ENCODE measurements at regions not wholly inside any gene's neighbourhood (a gene's known extent, or its start where the extent isn't known, plus 50 kb on each side); places are given as distances from the start of the nearest gene placed in this dataset.

- no peak for DNase-seq (ENCODE audit: low spot score)
Observed at GRCh38 chr2:220437938-220438337, 810.5 kb downstream of the SLC4A3 start.

DNA sequence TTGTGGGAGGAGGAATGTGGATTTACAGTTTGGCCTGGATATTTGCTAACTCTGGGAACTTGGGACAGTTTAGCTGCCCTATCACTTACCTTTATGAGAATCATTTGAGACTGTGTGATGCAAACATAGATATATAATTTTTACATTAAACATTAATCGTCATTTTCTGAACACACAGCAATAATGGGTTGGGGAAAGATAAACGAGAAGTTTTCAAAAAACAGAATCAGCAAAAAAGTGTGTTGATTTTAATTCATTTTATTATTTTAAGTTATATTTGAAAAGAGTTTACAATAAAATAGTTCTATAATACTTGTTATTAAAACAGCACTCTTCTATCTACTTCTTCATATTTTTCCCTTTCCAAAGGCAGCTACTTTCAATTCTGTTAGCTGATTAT lies 813.3 kb downstream of the SLC4A3 start:
- no peak for DNase-seq (ENCODE audit: low spot score)

GRCh38 chr2:220441404-220441803 lies 814.0 kb downstream of the SLC4A3 start:
- no peak for DNase-seq (ENCODE audit: low spot score)

GRCh38 chr2:220442012-220442411 lies 814.6 kb downstream of the SLC4A3 start:
- DNase-seq (ENCODE audit: low spot score) = no peak

DNA sequence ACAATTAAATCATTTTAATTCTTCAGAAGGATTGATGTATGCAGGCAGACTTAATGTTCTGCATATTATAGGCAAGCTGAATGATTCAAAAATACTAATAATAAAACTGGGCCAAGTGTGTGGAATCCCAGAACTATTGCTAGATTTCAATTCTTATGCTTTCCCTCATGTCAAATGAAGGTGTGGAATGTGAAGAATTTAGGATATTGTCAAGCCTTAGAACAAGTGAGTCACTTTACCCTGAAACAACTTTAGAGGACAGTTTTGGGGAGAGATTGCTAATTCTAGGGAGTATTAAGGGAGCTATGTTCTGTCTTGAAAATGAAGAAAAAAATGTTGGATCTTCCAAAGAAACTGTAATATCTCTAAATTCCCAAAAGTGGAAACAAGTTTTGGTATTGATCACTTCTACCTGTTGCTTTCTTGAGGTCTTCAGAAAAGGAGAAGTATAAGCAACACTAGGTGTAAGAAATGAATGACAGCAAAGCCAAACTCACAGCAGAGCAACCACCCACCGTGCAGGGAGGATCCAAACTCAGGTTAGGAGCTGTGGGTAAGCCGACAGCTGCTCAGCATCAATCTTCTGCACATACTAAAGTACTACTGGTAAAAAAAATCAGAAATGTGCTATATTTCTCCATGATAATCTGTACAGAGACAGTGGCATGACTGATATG lies 818.1 kb downstream of the SLC4A3 start:
- no peak for DNase-seq (ENCODE audit: low spot score)

GRCh38 chr2:220446106-220446712 lies 818.8 kb downstream of the SLC4A3 start:
- DNase-seq (ENCODE audit: low spot score) = no peak

DNA sequence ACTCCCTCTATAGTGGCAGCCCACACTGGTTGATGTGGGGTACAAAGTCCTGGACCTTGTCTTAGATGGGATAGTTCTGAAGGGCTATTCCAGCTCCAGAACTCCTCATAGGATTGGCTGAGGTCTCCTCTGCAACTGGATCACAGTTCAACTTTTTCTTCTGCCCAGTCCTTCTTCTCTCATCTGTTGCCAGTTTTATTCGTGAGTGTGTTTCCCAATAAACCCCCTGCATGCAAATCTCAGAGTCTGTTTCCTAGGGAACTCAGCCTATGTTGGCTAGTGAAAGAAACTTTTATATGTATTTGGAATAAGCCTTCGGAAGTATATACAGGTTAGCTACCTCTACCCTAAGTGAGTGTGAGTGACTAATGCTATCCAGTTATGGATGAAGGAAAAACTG lies 823.4 kb downstream of the SLC4A3 start:
- DNase-seq (ENCODE audit: low spot score) = no peak

GRCh38 chr2:220451438-220451837 lies 824.0 kb downstream of the SLC4A3 start:
- DNase-seq (ENCODE audit: low spot score) = no peak

DNA sequence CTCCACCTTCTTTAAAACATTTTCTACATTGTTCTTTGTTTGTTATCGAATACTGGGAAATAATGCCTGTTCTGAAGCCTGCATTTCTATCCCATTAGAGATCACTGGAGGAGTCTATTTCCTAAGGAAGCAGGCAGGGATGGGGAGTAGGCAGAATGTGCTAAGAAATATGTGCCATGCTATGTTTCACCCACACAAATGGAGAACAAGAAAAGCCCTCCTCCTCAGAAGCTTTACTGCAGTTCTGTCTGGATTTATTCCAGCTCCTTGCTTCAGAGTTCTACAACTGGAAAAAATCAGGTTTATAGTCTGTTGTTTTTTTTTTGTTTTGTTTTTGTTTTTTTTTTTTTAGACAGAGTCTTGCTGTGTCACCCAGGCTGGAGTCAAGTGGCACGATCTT lies 825.1 kb downstream of the SLC4A3 start:
- no peak for DNase-seq (ENCODE audit: low spot score)

DNA sequence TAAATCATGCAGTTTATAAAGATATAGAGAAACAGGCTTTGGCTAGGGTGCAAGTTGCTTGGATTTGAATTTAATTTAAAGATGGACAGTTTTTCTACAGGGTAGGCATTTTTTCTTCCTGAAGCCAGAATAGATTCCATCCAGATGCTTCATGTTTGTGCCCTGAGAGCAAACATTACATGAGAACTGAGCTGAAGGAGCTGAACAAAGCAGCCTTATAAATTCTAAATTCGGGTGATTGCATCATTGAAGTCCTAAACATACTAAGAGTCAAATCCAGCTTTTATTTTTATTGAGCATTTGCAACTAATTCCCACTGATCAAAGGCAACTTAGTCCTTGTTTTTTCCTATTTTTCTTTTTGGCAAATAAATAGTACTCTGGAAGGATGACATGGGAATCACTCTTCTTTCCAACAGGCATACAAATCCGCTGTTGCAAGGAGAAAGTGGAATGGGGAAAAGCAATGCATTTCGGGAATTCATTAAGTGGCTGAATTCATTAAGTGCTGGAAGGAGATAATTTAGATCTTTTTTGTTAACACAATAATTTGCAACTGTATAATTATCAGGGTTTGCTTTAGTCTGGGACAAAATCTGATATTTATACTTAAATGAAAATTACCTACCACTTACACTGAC lies 828.0 kb downstream of the SLC4A3 start:
- DNase-seq (ENCODE audit: low spot score) = no peak

DNA sequence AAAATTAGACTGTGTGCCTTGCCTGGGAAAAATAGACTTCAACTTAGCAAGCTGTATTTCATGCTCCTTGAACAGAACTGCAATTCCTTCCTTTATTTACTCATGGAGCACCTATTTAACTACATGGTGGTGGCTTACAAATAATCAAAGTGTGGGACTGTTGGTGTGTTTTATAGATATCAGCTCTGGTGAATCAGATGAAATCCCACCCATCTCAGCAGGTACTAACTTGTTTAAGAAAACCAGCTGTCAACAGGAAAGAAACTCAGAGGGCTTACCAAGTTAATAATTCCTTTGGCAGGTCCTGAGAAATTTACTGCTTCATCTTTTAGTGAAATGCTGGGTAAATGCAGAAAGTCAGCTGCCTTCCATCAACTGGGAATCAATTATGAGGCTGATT lies 830.6 kb downstream of the SLC4A3 start:
- DNase-seq (ENCODE audit: low spot score) = no peak

DNA sequence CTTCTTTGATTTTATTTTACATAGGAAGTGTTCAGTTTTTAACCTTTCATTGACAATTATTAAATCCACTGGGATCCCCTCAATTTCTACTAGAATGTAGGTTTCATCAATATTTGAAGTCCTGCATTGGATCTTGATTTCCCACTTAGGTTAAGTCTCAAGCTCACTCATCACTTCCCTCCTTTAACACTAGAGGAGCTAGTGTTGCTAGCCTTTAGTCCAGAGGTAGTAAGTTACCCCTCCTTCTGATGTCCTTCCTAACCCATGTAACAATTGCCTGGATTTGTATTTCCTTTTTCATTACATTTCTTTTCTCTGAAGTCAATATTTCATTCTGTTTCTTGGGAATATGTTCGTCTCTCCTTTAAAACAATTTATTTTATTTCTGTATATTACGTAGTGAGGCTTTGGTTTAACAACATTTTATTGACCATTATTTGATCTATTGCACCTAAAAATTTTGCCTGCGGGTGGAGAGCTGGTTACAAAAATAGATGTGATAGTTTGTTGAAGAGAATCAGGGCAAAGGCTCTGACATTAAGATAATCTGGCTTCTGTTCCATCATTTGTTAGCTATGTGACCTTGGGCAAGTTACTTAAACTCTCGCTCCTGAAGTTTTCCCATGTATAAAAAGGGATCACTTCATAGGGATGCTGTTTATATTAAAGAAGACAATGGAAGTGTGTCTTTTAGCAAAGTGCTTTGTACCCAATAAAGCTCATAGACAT lies 833.0 kb downstream of the SLC4A3 start:
- DNase-seq (ENCODE audit: low spot score) = no peak

- DNase-seq (ENCODE audit: low spot score) = no peak
Observed at GRCh38 chr2:220463876-220464275, 836.4 kb downstream of the SLC4A3 start.

- DNase-seq (ENCODE audit: low spot score) = no peak
Observed at GRCh38 chr2:220465700-220466099, 838.3 kb downstream of the SLC4A3 start.

DNA sequence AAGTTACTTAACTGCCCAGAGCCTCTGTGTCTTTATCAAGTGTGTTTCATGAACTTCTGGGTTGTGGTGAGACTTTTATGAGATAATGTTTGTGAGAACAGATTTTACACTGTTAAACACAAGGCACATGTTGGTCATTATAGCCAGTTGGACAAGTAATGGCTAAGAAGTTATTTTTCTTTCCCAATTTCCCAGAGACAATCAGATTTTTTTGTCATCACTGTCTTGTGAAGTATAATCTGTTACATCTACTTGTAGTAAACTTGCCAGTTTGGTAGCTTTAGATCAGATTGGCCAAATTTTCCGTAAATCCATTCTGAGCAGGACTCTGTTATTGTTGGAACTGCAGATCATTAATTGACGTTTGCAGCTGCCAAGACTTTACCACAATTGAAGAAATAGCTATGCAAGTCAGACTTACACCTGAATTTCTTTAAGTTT lies 838.8 kb downstream of the SLC4A3 start:
- no peak for DNase-seq (ENCODE audit: low spot score)

GRCh38 chr2:220469201-220469600 lies 841.8 kb downstream of the SLC4A3 start:
- no peak for DNase-seq (ENCODE audit: low spot score)

DNA sequence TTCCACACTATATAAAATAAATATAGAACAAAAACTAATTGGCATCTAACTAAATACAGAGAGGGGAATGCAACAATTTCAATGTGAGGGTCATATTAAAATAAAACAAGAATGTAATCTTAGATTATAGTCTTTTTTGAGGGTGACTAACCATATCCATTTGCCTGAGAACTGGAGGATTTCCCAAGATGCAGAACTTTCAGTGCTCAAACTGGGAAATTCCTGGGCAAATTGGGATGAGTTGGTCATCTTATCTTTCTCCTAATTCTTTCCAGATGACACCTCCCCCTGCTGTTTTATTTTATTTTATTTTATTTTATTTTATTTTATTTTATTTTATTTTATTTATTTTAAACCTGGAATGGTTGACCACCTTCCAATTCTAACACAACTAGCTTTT lies 846.2 kb downstream of the SLC4A3 start:
- DNase-seq (ENCODE audit: low spot score) = no peak

DNA sequence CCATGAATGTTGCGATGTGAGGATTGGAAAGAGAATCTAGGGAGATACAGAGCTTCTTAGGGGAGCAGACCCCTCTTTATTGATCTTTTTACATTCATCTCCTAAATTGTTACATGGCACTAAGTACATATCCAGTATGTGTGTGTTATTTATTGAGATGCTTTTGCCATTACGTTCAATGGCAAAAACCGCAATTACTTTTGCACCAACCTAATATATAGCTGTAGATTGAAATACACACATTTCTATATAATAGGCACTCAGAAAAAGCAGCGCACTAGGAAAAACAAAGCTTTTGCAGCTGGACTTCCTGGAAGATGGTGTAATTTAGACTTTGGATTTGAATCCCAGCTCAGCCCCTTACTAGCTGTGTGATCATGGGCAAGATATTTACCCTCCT lies 849.4 kb downstream of the SLC4A3 start:
- no peak for DNase-seq (ENCODE audit: low spot score)

- DNase-seq (ENCODE audit: low spot score) = no peak
Observed at GRCh38 chr2:220478305-220479058, 851.1 kb downstream of the SLC4A3 start.

GRCh38 chr2:220482716-220483115 lies 855.3 kb downstream of the SLC4A3 start:
- no peak for DNase-seq (ENCODE audit: low spot score)

- DNase-seq (ENCODE audit: low spot score) = no peak
Observed at GRCh38 chr2:220489121-220489520, 861.7 kb downstream of the SLC4A3 start.

DNA sequence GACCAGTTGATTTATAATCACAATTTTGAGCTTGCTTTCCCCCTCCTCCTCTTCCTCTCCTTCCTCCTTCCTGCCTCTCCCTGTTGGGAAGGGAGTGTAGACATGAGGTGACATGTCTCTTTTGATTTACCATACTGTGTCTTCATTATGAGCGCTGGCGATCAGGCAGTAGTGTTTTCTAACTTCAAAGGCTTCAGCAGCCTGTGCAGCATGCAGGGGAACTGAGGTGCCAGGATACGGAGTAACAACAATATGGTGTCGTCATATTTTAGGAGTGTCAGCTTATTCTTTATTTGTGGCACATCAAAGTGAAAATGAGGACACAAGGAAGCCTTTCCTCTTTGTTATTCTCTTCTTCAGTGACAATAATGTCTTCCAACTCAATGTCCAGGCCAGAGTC lies 864.2 kb downstream of the SLC4A3 start:
- no peak for DNase-seq (ENCODE audit: low spot score)

Measured in D341Med (cell line).